Esophagus muscularis mucosa (tissue), 4 donors: ENCODE measurements at regions not wholly inside any gene's neighbourhood (a gene's known extent, or its start where the extent isn't known, plus 50 kb on each side); places are given as distances from the start of the nearest gene placed in this dataset.

Source experiments
- DNase-seq: peaks from one replicate; pipeline ENCODE4 v3.0.0-alpha.2; 2017; ENCODE audit errors: extremely low spot score
- H3K27ac ChIP-seq, 4 donors: fragments of 200-600 bp; sonication (generic); replicated peaks in 1 of 4; 1 replicate in 3 of 4; 2 replicates in 1 of 4; pipeline ENCODE4 v1.5.1; 2016 to 2019; ENCODE audit warnings: mild to moderate bottlenecking in 1 of 4
- H3K27me3 ChIP-seq, 4 donors: fragments of 200-600 bp; sonication (generic); one replicate each; pipeline versions ENCODE4 v1.5.1 to v1.6.0; 2016 to 2019
- H3K36me3 ChIP-seq, 4 donors: fragments of 200-600 bp; sonication (generic); one replicate each; pipeline ENCODE4 v1.5.1; 2016 to 2019
- H3K4me1 ChIP-seq, 4 donors: fragments of 200-600 bp; sonication (generic); one replicate each; pipeline ENCODE4 v1.5.1; 2016 to 2019
- H3K4me3 ChIP-seq, 4 donors: fragments of 200-600 bp; sonication (generic); 1 replicate in 2 of 4; 2 replicates in 2 of 4; pipeline ENCODE4 v1.5.1; 2016 to 2019; ENCODE audit warnings: mild to moderate bottlenecking in 4 of 4, moderate library complexity in 1 of 4
- H3K9me3 ChIP-seq, 4 donors: fragments of 200-600 bp; sonication (generic); 1 replicate in 3 of 4; 2 replicates in 1 of 4; pipeline ENCODE4 v1.5.1; 2016 to 2019
- CTCF ChIP-seq, 3 experiments: fragments of 200-600 bp in 2 of 3; fragments of 450-650 bp in 1 of 3; sonication (generic) in 2 of 3; IDR thresholded peaks; one replicate each; pipeline ENCODE4 v1.5.1; 2017 to 2019; ENCODE audit warnings: antibody characterized with exemption in 3 of 3, mild to moderate bottlenecking in 2 of 3, moderate library complexity in 1 of 3
- EP300 ChIP-seq: sonication (generic); formaldehyde crosslinking; IDR thresholded peaks from one replicate; pipeline ENCODE4 v1.6.1; 2017; ENCODE audit warnings: antibody characterized with exemption
- POLR2A ChIP-seq: fragments of 450-650 bp; IDR thresholded peaks from one replicate; pipeline ENCODE4 v1.6.1; 2017; ENCODE audit warnings: antibody characterized with exemption, moderate library complexity, mild to moderate bottlenecking, low read depth
- POLR2AphosphoS5 ChIP-seq, 2 donors: sonication (generic); formaldehyde crosslinking; IDR thresholded peaks; one replicate each; pipeline ENCODE4 v1.6.1; 2017; ENCODE audit warnings: antibody characterized with exemption in 2 of 2
- WGBS: methylation state at CpG from one replicate; pipeline ENCODE4 v1.1.5; 2018; 5-methylcytosine and 5-hydroxymethylcytosine counted together
- intact Hi-C: fragments of 100-400 bp; cut with DNase I; formaldehyde crosslinking; loops from one replicate; pipeline ENCODE4 v1.15.1; 2023

- Histone ChIP-seq H3K27me3 (no peaks in the 10 kb centered on the region), H3K4me3 (no peak overlapping the region), H3K4me1 (no peaks in the 10 kb centered on the region), H3K36me3 (no peaks in the 10 kb centered on the region), H3K9me3 (peaks cover 0 to 2% (median 0%) of the 10 kb centered on the region in 4 donors), H3K27ac (no peak overlapping the region)
- no peak for TF ChIP-seq CTCF (IDR thresholded peaks at IDR 0.05)
- no peak for TF ChIP-seq EP300
- TF ChIP-seq POLR2AphosphoS5 (IDR thresholded peaks at IDR 0.05) = no peak
- TF ChIP-seq POLR2A = no peak
- WGBS = 79% methylated on average over 8 of the region's 8 CpGs
- intact Hi-C loops = no loop called here
- DNase-seq = no peak
Observed at GRCh38 chr7:16223963-16224707, 197.2 kb downstream of the CRPPA start.

GRCh38 chr7:16212610-16213009 lies 208.7 kb downstream of the CRPPA start:
- no peak overlapping the region for H3K4me3 ChIP-seq
- WGBS = 63% methylated on average over 3 of the region's 3 CpGs
- TF ChIP-seq POLR2AphosphoS5 (IDR thresholded peaks at IDR 0.05) (no peak), POLR2A (no peak)
- H3K36me3 ChIP-seq = no peaks in the 10 kb centered on the region
- DNase-seq = no peak
- H3K9me3 ChIP-seq = no peaks in the 10 kb centered on the region
- no peak overlapping the region for H3K27ac ChIP-seq
- intact Hi-C loops = no loop called here
- H3K27me3 ChIP-seq = no peaks in the 10 kb centered on the region
- H3K4me1 ChIP-seq = no peaks in the 10 kb centered on the region

- H3K36me3 ChIP-seq = no peaks in the 10 kb centered on the region
- no peak overlapping the region for H3K27ac ChIP-seq
- no peaks in the 10 kb centered on the region for H3K9me3 ChIP-seq
- TF ChIP-seq EP300 = no peak
- TF ChIP-seq POLR2AphosphoS5 (IDR thresholded peaks at IDR 0.05) = no peak
- no peak for TF ChIP-seq CTCF (IDR thresholded peaks at IDR 0.05)
- TF ChIP-seq POLR2A = no peak
- H3K27me3 ChIP-seq = no peaks in the 10 kb centered on the region
- intact Hi-C loops = no loop called here
- no peak overlapping the region for H3K4me3 ChIP-seq
- no peak for DNase-seq
- 78% methylated on average over 4 of the region's 4 CpGs for WGBS
- no peaks in the 10 kb centered on the region for H3K4me1 ChIP-seq
Observed at GRCh38 chr7:16212032-16212431, 209.3 kb downstream of the CRPPA start.

GRCh38 chr7:16211402-16211925 lies 209.9 kb downstream of the CRPPA start:
- H3K27me3 ChIP-seq = no peaks in the 10 kb centered on the region
- no peaks in the 10 kb centered on the region for H3K9me3 ChIP-seq
- H3K27ac ChIP-seq = no peak overlapping the region
- H3K4me1 ChIP-seq = no peaks in the 10 kb centered on the region
- no peak overlapping the region for H3K4me3 ChIP-seq
- no peak for TF ChIP-seq POLR2AphosphoS5 (IDR thresholded peaks at IDR 0.05)
- no peak for TF ChIP-seq POLR2A
- no peak for DNase-seq
- no peaks in the 10 kb centered on the region for H3K36me3 ChIP-seq
- WGBS = 88% methylated on average over 6 of the region's 6 CpGs
- intact Hi-C loops = no loop called here

- Histone ChIP-seq H3K27ac (no peak overlapping the region), H3K9me3 (no peaks in the 10 kb centered on the region), H3K36me3 (no peaks in the 10 kb centered on the region), H3K4me1 (no peaks in the 10 kb centered on the region), H3K27me3 (no peaks in the 10 kb centered on the region), H3K4me3 (no peak overlapping the region)
- 100% methylated on average over 2 of the region's 2 CpGs for WGBS
- no peak for TF ChIP-seq EP300
- TF ChIP-seq POLR2AphosphoS5 (IDR thresholded peaks at IDR 0.05) = no peak
- TF ChIP-seq POLR2A = no peak
- TF ChIP-seq CTCF (IDR thresholded peaks at IDR 0.05) = no peak
- intact Hi-C loops = no loop called here
- DNase-seq = no peak
Observed at GRCh38 chr7:16210171-16210570, 211.2 kb downstream of the CRPPA start.
